Right lobe of liver (tissue), 4 donors: ENCODE measurements at regions not wholly inside any gene's neighbourhood (a gene's known extent, or its start where the extent isn't known, plus 50 kb on each side); places are given as distances from the start of the nearest gene placed in this dataset.

Experiments
- POLR2A ChIP-seq: fragments of 450-650 bp; IDR thresholded peaks from one replicate; pipeline ENCODE4 v1.6.1; 2017; ENCODE audit warnings: antibody characterized with exemption, mild to moderate bottlenecking
- TF ChIP-seq, protein P1 (sequence below), 4 donors: fragments of 200-600 bp in 3 of 4; fragments of 450-650 bp in 1 of 4; IDR thresholded peaks; one replicate each; pipeline versions ENCODE4 v1.5.1 to v1.8.0; 2016 to 2022; ENCODE audit warnings: antibody characterized with exemption in 4 of 4, mild to moderate bottlenecking in 2 of 4
- donor health status: DM: no; HTN: no; CAD: no.
- donor health status: DM: no; HTN: no; CAD: no.
- donor health status: DM: no; HTN: yes; CAD: no.

DNA sequence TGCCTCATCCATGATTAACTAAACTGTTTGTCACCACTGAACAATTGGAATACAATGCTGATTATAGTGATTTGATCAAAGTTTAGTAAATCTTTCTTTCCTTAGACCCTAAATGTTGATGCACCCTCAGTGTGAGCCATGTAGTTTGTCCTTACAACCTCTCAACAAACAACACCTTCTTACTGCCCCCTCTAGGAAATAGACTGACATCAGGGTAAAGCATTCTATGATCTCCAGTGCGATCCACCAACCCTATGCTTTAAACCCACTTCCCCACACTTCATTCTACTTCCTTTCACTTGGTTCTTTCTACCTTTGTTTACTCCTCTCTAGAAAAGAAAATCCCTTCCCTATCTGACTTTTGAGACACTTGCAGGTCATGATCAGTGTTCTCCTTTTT lies 1842.5 kb upstream of the PRR20A start:
- TF ChIP-seq, protein P1, sequence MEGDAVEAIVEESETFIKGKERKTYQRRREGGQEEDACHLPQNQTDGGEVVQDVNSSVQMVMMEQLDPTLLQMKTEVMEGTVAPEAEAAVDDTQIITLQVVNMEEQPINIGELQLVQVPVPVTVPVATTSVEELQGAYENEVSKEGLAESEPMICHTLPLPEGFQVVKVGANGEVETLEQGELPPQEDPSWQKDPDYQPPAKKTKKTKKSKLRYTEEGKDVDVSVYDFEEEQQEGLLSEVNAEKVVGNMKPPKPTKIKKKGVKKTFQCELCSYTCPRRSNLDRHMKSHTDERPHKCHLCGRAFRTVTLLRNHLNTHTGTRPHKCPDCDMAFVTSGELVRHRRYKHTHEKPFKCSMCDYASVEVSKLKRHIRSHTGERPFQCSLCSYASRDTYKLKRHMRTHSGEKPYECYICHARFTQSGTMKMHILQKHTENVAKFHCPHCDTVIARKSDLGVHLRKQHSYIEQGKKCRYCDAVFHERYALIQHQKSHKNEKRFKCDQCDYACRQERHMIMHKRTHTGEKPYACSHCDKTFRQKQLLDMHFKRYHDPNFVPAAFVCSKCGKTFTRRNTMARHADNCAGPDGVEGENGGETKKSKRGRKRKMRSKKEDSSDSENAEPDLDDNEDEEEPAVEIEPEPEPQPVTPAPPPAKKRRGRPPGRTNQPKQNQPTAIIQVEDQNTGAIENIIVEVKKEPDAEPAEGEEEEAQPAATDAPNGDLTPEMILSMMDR (IDR thresholded peaks at IDR 0.05), result no peak
- TF ChIP-seq POLR2A, result no peak
